ENCODE measurements at regions not wholly inside any gene's neighbourhood (a gene's known extent, or its start where the extent isn't known, plus 50 kb on each side); places are given as distances from the start of the nearest gene placed in this dataset.
A peak's percentile ranks its signal among the peaks of the same experiment; 100 is the strongest.
"Not testable (repeated sequence)": the region's sequence is repeated elsewhere in the genome, so short reads cannot be mapped to it uniquely, and the experiment has no call there.

GRCh38 chr6:3962291-3963280 lies 113.4 kb downstream of the FAM50B start:
- no peak for DNase-seq

GRCh38 chr6:3963426-3963825 lies 114.3 kb downstream of the FAM50B start:
- no peak for DNase-seq

- no peak for DNase-seq
Measured at GRCh38 chr6:3965071-3965718, 113.7 kb downstream of the FAM217A start.

- no peak for DNase-seq
Measured at GRCh38 chr6:3966426-3966825, 112.5 kb downstream of the FAM217A start.

GRCh38 chr6:3970097-3970496 lies 108.8 kb downstream of the FAM217A start:
- DNase-seq = no peak

GRCh38 chr6:3973152-3973551 lies 105.8 kb downstream of the FAM217A start:
- DNase-seq = not testable (repeated sequence)

- peak; percentile 43 to 76 for DNase-seq
Measured at GRCh38 chr6:3977875-3978711, 100.8 kb downstream of the FAM217A start.

- DNase-seq = not testable (repeated sequence)
Measured at GRCh38 chr6:3978966-3979365, 100.0 kb downstream of the FAM217A start.

- no peak for DNase-seq
Measured at GRCh38 chr6:3981917-3982316, 97.0 kb downstream of the FAM217A start.

GRCh38 chr6:3983778-3984177 lies 95.2 kb downstream of the FAM217A start:
- no peak for DNase-seq

- DNase-seq = no peak
Measured at GRCh38 chr6:3984494-3984893, 94.4 kb downstream of the FAM217A start.

- no peak for DNase-seq
Measured at GRCh38 chr6:3986241-3986640, 92.7 kb downstream of the FAM217A start.

GRCh38 chr6:3987053-3987452 lies 91.9 kb downstream of the FAM217A start:
- DNase-seq = no peak

GRCh38 chr6:3987576-3987975 lies 91.4 kb downstream of the FAM217A start:
- DNase-seq = no peak

- peak; percentile 27 to 79 for DNase-seq
Measured at GRCh38 chr6:3990692-3991491, 88.0 kb downstream of the FAM217A start.

GRCh38 chr6:3991941-3992340 lies 87.0 kb downstream of the FAM217A start:
- no peak for DNase-seq

GRCh38 chr6:3996349-3996748 lies 82.6 kb downstream of the FAM217A start:
- no peak for DNase-seq

GRCh38 chr6:3997177-3997770 lies 81.7 kb downstream of the FAM217A start:
- no peak for DNase-seq

- DNase-seq = no peak
Measured at GRCh38 chr6:3999800-4000661, 78.9 kb downstream of the FAM217A start.

- DNase-seq = no peak
Measured at GRCh38 chr6:4004249-4004648, 74.7 kb downstream of the FAM217A start.
